GM23338 (cell line): ENCODE measurements at regions not wholly inside any gene's neighbourhood (a gene's known extent, or its start where the extent isn't known, plus 50 kb on each side); places are given as distances from the start of the nearest gene placed in this dataset.

ENCODE experiments used
- ATAC-seq: fragments of 200-7000 bp; cut with Tn5 transposase; 3 replicates; pipeline ENCODE4 v1.9.1; 2020
- DNase-seq: peaks from one replicate; pipeline ENCODE4 v3.0.0-alpha.2; 2015; ENCODE audit warnings: low spot score
- H2AFZ ChIP-seq: fragments of 200-600 bp; sonication (generic); 2 replicates; pipeline ENCODE4 v1.8.0; 2016; ENCODE audit warnings: antibody characterized with exemption, mild to moderate bottlenecking, moderate library complexity
- H3F3A ChIP-seq: fragments of 200-600 bp; sonication (generic); replicated peaks from 2 replicates; pipeline ENCODE4 v1.8.0; 2017; ENCODE audit warnings: antibody characterized with exemption, mixed run types, low read depth
- H3K27ac ChIP-seq: fragments of 200-600 bp; sonication (generic); 2 replicates; pipeline ENCODE4 v1.6.1; 2016; ENCODE audit warnings: low read depth
- H3K27me3 ChIP-seq: fragments of 200-600 bp; sonication (generic); 2 replicates; pipeline ENCODE4 v1.8.0; 2016; ENCODE audit warnings: mild to moderate bottlenecking, mixed run types, moderate library complexity; ENCODE audit not compliant: insufficient read depth
- H3K36me3 ChIP-seq: fragments of 200-600 bp; sonication (generic); 2 replicates; pipeline ENCODE4 v1.8.0; 2016; ENCODE audit warnings: mild to moderate bottlenecking; ENCODE audit not compliant: insufficient read depth
- H3K4me1 ChIP-seq: fragments of 200-600 bp; sonication (generic); 2 replicates; pipeline ENCODE4 v1.8.0; 2016; ENCODE audit warnings: mild to moderate bottlenecking, moderate library complexity; ENCODE audit not compliant: insufficient read depth
- H3K4me2 ChIP-seq: fragments of 200-600 bp; sonication (generic); 2 replicates; pipeline ENCODE4 v1.7.1; 2017; ENCODE audit warnings: mixed run types
- H3K4me3 ChIP-seq: fragments of 200-600 bp; sonication (generic); 2 replicates; pipeline ENCODE4 v1.6.1; 2016; ENCODE audit warnings: mixed run types
- H3K79me2 ChIP-seq: fragments of 200-600 bp; sonication (generic); replicated peaks from 2 replicates; pipeline ENCODE4 v1.8.0; 2017; ENCODE audit warnings: mild to moderate bottlenecking; ENCODE audit not compliant: insufficient read depth
- H3K9me2 ChIP-seq: fragments of 200-600 bp; sonication (generic); 2 replicates; pipeline ENCODE4 v1.8.0; 2017; ENCODE audit not compliant: insufficient read depth
- H4K20me1 ChIP-seq: fragments of 200-600 bp; sonication (generic); replicated peaks from 2 replicates; pipeline ENCODE4 v1.8.0; 2017; ENCODE audit warnings: mild to moderate bottlenecking; ENCODE audit not compliant: insufficient read depth
- H3K27ac Mint-ChIP-seq: 2 replicates; pipeline ENCODE4 v1.8.0; 2020; ENCODE audit warnings: inconsistent platforms, mild to moderate bottlenecking, moderate library complexity, mixed read lengths
- H3K27me3 Mint-ChIP-seq: 3 replicates; pipeline ENCODE4 v1.8.0; 2022; ENCODE audit warnings: low read depth, mild to moderate bottlenecking, moderate library complexity, mixed read lengths, inconsistent platforms; ENCODE audit not compliant: insufficient read depth, poor library complexity
- H3K36me3 Mint-ChIP-seq: 3 replicates; pipeline ENCODE4 v1.8.0; 2021; ENCODE audit warnings: low read depth, mild to moderate bottlenecking, inconsistent platforms, moderate library complexity, mixed read lengths
- H3K4me1 Mint-ChIP-seq: 3 replicates; pipeline ENCODE4 v1.8.0; 2020; ENCODE audit warnings: mild to moderate bottlenecking, inconsistent platforms, mixed read lengths
- H3K4me3 Mint-ChIP-seq: 3 replicates; pipeline ENCODE4 v1.8.0; 2021; ENCODE audit warnings: moderate library complexity, mild to moderate bottlenecking, inconsistent platforms, mixed read lengths
- H3K9me3 Mint-ChIP-seq: 3 replicates; pipeline ENCODE4 v1.8.0; 2020; ENCODE audit warnings: moderate library complexity, mild to moderate bottlenecking, inconsistent platforms, mixed read lengths
- CREB1 ChIP-seq: fragments of 250-450 bp; sonication (Bioruptor Pico); IDR thresholded peaks from 2 replicates; pipeline ENCODE4 v1.5.0; 2020; ENCODE audit warnings: low read depth, mild to moderate bottlenecking, moderate library complexity
- EZH2 ChIP-seq: fragments of 200-600 bp; sonication (generic); IDR thresholded peaks from one replicate; pipeline ENCODE4 v1.8.0; 2017; ENCODE audit warnings: antibody characterized with exemption, mild to moderate bottlenecking, low read depth; ENCODE audit not compliant: unreplicated experiment
- JUNB ChIP-seq: IDR thresholded peaks from one replicate; pipeline ENCODE4 v1.6.1; 2016; ENCODE audit warnings: antibody characterized with exemption; ENCODE audit not compliant: unreplicated experiment
- POLR2AphosphoS5 ChIP-seq: IDR thresholded peaks from 2 replicates; pipeline ENCODE4 v1.6.1; 2016; ENCODE audit warnings: antibody characterized with exemption, low read depth
- STAT1 ChIP-seq: IDR thresholded peaks from one replicate; pipeline ENCODE4 v1.6.1; 2016; ENCODE audit warnings: antibody characterized with exemption; ENCODE audit not compliant: unreplicated experiment
- ZNF331 ChIP-seq: fragments of 250-450 bp; sonication (Bioruptor Pico); IDR thresholded peaks from 2 replicates; pipeline ENCODE4 v1.5.0; 2020; ENCODE audit warnings: low read depth, mild to moderate bottlenecking, moderate library complexity
- ZNF462 ChIP-seq: fragments of 250-450 bp; sonication (Bioruptor Pico); IDR thresholded peaks from 2 replicates; pipeline ENCODE4 v1.5.0; 2020; ENCODE audit warnings: mild to moderate bottlenecking, moderate library complexity
- TF ChIP-seq, protein P1 (sequence below): IDR thresholded peaks from one replicate; pipeline ENCODE4 v1.6.1; 2018; ENCODE audit warnings: antibody characterized with exemption; ENCODE audit not compliant: unreplicated experiment
- TF ChIP-seq, protein P2 (sequence below): IDR thresholded peaks from 2 replicates; pipeline ENCODE4 v1.6.1; 2016; ENCODE audit warnings: antibody characterized with exemption

DNA sequence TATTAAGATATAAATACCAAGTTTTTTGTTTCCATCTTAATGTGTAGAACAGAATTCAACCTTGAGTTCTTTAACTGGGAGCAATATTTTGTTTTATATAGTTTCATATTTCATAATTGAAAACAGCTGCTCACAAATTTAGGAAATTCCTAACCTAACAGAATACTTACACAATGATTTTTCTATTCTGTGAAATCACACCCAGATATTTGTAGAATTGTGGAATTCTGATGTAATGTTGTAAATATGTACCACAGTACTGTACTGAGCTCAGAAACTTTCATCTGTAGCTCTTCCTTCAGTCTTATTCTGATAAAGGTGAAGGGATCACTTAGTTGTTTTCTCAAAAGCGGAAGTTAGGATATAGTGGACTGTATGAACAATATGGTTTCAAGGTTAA, 143.4 kb upstream of the GLI3 start (continued):
- TF ChIP-seq STAT1 (no peak), CREB1 (CRISPR knock-in tag) (no peak), EZH2 (no peak), JUNB (no peak)
- TF ChIP-seq, protein P1, sequence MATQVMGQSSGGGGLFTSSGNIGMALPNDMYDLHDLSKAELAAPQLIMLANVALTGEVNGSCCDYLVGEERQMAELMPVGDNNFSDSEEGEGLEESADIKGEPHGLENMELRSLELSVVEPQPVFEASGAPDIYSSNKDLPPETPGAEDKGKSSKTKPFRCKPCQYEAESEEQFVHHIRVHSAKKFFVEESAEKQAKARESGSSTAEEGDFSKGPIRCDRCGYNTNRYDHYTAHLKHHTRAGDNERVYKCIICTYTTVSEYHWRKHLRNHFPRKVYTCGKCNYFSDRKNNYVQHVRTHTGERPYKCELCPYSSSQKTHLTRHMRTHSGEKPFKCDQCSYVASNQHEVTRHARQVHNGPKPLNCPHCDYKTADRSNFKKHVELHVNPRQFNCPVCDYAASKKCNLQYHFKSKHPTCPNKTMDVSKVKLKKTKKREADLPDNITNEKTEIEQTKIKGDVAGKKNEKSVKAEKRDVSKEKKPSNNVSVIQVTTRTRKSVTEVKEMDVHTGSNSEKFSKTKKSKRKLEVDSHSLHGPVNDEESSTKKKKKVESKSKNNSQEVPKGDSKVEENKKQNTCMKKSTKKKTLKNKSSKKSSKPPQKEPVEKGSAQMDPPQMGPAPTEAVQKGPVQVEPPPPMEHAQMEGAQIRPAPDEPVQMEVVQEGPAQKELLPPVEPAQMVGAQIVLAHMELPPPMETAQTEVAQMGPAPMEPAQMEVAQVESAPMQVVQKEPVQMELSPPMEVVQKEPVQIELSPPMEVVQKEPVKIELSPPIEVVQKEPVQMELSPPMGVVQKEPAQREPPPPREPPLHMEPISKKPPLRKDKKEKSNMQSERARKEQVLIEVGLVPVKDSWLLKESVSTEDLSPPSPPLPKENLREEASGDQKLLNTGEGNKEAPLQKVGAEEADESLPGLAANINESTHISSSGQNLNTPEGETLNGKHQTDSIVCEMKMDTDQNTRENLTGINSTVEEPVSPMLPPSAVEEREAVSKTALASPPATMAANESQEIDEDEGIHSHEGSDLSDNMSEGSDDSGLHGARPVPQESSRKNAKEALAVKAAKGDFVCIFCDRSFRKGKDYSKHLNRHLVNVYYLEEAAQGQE: no peak
- TF ChIP-seq, protein P2, sequence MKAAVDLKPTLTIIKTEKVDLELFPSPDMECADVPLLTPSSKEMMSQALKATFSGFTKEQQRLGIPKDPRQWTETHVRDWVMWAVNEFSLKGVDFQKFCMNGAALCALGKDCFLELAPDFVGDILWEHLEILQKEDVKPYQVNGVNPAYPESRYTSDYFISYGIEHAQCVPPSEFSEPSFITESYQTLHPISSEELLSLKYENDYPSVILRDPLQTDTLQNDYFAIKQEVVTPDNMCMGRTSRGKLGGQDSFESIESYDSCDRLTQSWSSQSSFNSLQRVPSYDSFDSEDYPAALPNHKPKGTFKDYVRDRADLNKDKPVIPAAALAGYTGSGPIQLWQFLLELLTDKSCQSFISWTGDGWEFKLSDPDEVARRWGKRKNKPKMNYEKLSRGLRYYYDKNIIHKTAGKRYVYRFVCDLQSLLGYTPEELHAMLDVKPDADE: no peak

DNA sequence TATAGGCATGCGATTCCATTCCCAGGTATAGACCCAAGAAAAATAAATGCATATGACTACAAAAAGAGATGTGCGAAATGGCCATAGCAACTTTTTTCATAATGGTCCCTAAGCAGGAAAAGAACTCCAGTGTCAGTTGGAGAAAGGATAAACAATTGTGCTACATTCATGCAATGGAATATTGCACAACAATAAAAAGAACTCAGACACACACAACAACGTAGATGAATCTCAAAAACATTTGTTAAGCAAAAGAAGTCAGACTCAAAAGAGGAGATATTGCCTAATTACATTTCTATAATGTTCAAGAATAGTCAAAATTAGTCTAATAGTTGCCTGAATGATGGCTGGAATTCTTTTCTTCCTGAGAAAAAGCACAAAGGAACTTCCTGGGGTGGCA, 141.1 kb upstream of the GLI3 start:
- H3K27me3 ChIP-seq: no peaks in the 10 kb centered on the region
- no peaks in the 10 kb centered on the region for H3K4me1 ChIP-seq
- no peak overlapping the region for H2AFZ ChIP-seq
- no peaks in the 10 kb centered on the region for H3F3A ChIP-seq
- no peak overlapping the region for H3K27ac ChIP-seq
- Mint-ChIP-seq H3K27me3 (no peaks in the 10 kb centered on the region), H3K36me3 (peaks cover 2% of the 10 kb centered on the region; the same call in 1 of the 3 replicates), H3K9me3 (peaks cover 7% of the 10 kb centered on the region), H3K27ac (no peak overlapping the region), H3K4me1 (peaks cover 4% of the 10 kb centered on the region), H3K4me3 (no peak overlapping the region)
- no peak for DNase-seq
- H3K9me2 ChIP-seq: no peaks in the 10 kb centered on the region
- H3K79me2 ChIP-seq: no peaks in the 10 kb centered on the region
- H3K4me3 ChIP-seq: no peak overlapping the region
- ATAC-seq: no peak
- H3K4me2 ChIP-seq: no peak overlapping the region
- H3K36me3 ChIP-seq: no peaks in the 10 kb centered on the region
- H4K20me1 ChIP-seq: no peaks in the 10 kb centered on the region
- TF ChIP-seq POLR2AphosphoS5 (no peak), STAT1 (no peak), ZNF462 (no peak), ZNF331 (CRISPR knock-in tag) (no peak), JUNB (no peak)
